ENCODE measurements at regions not wholly inside any gene's neighbourhood (a gene's known extent, or its start where the extent isn't known, plus 50 kb on each side); places are given as distances from the start of the nearest gene placed in this dataset.

DNA sequence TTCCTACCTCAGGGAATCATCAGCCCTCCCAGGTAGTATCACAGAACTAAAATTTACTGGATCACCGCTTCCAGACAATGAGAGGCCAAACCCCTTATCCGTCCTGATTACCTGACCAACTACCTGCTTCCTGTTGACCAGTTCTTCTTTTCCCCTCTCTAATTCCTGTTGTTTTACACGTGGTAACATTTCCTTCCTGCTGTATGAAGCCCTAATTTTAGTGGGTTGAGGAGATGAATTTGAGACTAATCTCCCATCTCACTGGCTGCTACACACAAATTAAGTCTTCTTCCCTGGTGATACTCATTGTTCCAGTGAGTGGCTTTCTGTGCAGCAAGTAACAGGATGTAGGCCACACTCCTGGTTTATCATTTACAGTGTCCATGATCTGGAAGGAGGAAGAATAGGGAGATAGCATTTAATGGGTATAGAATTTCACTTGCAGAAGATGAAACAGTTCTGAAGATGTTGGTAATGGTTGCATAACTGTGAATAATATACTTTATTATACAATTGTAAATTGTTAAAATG is 2112.9 kb downstream of the NCAM2 start (continued):
- no peak for TF ChIP-seq ATF7 (IDR thresholded peaks at IDR 0.05; ENCODE audit: low read depth)
- TF ChIP-seq, protein P1, sequence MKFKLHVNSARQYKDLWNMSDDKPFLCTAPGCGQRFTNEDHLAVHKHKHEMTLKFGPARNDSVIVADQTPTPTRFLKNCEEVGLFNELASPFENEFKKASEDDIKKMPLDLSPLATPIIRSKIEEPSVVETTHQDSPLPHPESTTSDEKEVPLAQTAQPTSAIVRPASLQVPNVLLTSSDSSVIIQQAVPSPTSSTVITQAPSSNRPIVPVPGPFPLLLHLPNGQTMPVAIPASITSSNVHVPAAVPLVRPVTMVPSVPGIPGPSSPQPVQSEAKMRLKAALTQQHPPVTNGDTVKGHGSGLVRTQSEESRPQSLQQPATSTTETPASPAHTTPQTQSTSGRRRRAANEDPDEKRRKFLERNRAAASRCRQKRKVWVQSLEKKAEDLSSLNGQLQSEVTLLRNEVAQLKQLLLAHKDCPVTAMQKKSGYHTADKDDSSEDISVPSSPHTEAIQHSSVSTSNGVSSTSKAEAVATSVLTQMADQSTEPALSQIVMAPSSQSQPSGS (IDR thresholded peaks at IDR 0.05; ENCODE audit: low read length): no peak
- no peak for TF ChIP-seq IKZF1 (conservative IDR thresholded peaks at IDR 0.05)
- TF ChIP-seq NR2F1 (conservative IDR thresholded peaks at IDR 0.05): no peak
- no peak for TF ChIP-seq FOS (IDR thresholded peaks at IDR 0.05; ENCODE audit: borderline replicate concordance, extremely low read depth, insufficient read length)

DNA sequence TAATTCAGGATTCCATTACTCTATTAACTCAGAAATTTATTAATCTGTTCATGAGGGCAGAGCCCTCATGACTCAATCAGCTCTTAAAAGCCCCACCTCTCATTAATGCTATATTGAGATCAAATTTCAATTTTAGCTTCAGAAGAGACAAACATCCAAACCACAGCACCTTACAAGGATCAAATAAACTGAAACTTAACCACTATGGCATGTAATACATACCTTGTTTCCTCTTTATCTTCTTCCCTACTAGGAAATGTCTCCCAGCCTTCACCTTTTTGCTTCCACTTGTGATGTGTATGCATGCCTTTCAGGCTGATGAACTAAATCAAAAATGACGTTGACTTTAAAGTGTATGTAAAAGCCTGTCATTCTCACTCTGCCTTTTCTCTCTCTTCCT is 2121.3 kb downstream of the NCAM2 start:
- H3K4me2 ChIP-seq (ENCODE audit: control insufficient read depth, insufficient read depth): no peak overlapping the region
- no peak for FAIRE-seq
- ChIA-PET CTCF (no interaction called here), SMC1A (ENCODE audit: uncharacterized antibody, unreplicated experiment) (no interaction called here), POLR2A (no interaction called here), RAD21 (ENCODE audit: unreplicated experiment) (no interaction called here)
- H3K4me1 ChIP-seq (ENCODE audit: control insufficient read depth, insufficient read depth, low read length): no peaks in the 10 kb centered on the region
- 0% methylated on average over 1 of the region's 1 CpG for whole genome bisulfite sequencing (ENCODE audit: insufficient coverage, insufficient replicate concordance, low lambda C conversion rate, missing lambda C conversion rate)
- H2AFZ ChIP-seq (ENCODE audit: control insufficient read depth, low read depth, low read length): no peak overlapping the region
- no peaks in the 10 kb centered on the region for H3K36me3 ChIP-seq (ENCODE audit: control insufficient read depth in 2 of 2, insufficient read depth in 2 of 2, low read length in 1 of 2)
- intact Hi-C loops (cut with micrococcal nuclease; ENCODE audit: unreplicated experiment) (no loop called here), in situ Hi-C loops (cut with MboI) (no loop called here)
- H3K9ac ChIP-seq (ENCODE audit: control insufficient read depth, insufficient read depth, low read length): no peak overlapping the region
- no peak overlapping the region for H3K4me3 ChIP-seq
- no peaks in the 10 kb centered on the region for H3K27me3 ChIP-seq (replicated peaks in 1 of 2; ENCODE audit: control insufficient read depth in 2 of 2, insufficient read depth in 2 of 2, low read length in 1 of 2)
- H3K9me3 ChIP-seq (replicated peaks; ENCODE audit: control insufficient read depth, insufficient read depth, low read length): no peaks in the 10 kb centered on the region
- H4K20me1 ChIP-seq (ENCODE audit: control insufficient read depth, insufficient read depth): no peaks in the 10 kb centered on the region
- no peak for ATAC-seq
- DNase-seq (ENCODE audit: low read depth, low spot score): no peak
- no TSS peak for BruUV-seq (replicated peaks)
- H3K27ac ChIP-seq (ENCODE audit: control insufficient read depth, insufficient read depth): no peak overlapping the region
- H3K79me2 ChIP-seq (ENCODE audit: control insufficient read depth, insufficient read depth, low read length): no peaks in the 10 kb centered on the region
- TF ChIP-seq BACH1 (IDR thresholded peaks at IDR 0.05; ENCODE audit: borderline replicate concordance) (no peak), MYC (IDR thresholded peaks at IDR 0.05; ENCODE audit: insufficient read depth, insufficient read length, insufficient replicate concordance, low read length, severe bottlenecking) (no peak), RUNX3 (IDR thresholded peaks at IDR 0.05; ENCODE audit: low read length) (no peak), ATF7 (IDR thresholded peaks at IDR 0.05; ENCODE audit: low read depth) (no peak), SMAD1 (IDR thresholded peaks at IDR 0.05; ENCODE audit: low read depth, partially characterized antibody) (no peak), WRNIP1 (IDR thresholded peaks at IDR 0.05; ENCODE audit: borderline replicate concordance, low read depth, low read length) (no peak), SMARCA5 (IDR thresholded peaks at IDR 0.05) (no peak), GABPA (IDR thresholded peaks at IDR 0.05; ENCODE audit: low read depth) (no peak), SREBF2 (IDR thresholded peaks at IDR 0.05; ENCODE audit: low read length) (no peak), CREM (IDR thresholded peaks at IDR 0.05; ENCODE audit: low read depth) (no peak), SP1 (IDR thresholded peaks at IDR 0.05; ENCODE audit: low read depth, low read length) (no peak), SMAD5 (IDR thresholded peaks at IDR 0.05; ENCODE audit: low read depth) (no peak), CHD1 (IDR thresholded peaks at IDR 0.05; ENCODE audit: low read depth, low read length) (no peak), NR2C1 (IDR thresholded peaks at IDR 0.05) (no peak)
- TF ChIP-seq, protein P2, sequence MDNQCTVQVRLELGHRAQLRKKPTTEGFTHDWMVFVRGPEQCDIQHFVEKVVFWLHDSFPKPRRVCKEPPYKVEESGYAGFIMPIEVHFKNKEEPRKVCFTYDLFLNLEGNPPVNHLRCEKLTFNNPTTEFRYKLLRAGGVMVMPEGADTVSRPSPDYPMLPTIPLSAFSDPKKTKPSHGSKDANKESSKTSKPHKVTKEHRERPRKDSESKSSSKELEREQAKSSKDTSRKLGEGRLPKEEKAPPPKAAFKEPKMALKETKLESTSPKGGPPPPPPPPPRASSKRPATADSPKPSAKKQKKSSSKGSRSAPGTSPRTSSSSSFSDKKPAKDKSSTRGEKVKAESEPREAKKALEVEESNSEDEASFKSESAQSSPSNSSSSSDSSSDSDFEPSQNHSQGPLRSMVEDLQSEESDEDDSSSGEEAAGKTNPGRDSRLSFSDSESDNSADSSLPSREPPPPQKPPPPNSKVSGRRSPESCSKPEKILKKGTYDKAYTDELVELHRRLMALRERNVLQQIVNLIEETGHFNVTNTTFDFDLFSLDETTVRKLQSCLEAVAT (IDR thresholded peaks at IDR 0.05): no peak
- TF ChIP-seq, protein P3, sequence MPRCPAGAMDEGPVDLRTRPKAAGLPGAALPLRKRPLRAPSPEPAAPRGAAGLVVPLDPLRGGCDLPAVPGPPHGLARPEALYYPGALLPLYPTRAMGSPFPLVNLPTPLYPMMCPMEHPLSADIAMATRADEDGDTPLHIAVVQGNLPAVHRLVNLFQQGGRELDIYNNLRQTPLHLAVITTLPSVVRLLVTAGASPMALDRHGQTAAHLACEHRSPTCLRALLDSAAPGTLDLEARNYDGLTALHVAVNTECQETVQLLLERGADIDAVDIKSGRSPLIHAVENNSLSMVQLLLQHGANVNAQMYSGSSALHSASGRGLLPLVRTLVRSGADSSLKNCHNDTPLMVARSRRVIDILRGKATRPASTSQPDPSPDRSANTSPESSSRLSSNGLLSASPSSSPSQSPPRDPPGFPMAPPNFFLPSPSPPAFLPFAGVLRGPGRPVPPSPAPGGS (IDR thresholded peaks at IDR 0.05; ENCODE audit: borderline replicate concordance, insufficient read depth, low read depth, low read length, poor library complexity, severe bottlenecking): no peak
- TF ChIP-seq, protein P4, sequence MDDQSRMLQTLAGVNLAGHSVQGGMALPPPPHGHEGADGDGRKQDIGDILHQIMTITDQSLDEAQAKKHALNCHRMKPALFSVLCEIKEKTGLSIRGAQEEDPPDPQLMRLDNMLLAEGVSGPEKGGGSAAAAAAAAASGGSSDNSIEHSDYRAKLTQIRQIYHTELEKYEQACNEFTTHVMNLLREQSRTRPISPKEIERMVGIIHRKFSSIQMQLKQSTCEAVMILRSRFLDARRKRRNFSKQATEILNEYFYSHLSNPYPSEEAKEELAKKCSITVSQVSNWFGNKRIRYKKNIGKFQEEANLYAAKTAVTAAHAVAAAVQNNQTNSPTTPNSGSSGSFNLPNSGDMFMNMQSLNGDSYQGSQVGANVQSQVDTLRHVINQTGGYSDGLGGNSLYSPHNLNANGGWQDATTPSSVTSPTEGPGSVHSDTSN (IDR thresholded peaks at IDR 0.05; ENCODE audit: insufficient replicate concordance, low read depth, low read length): no peak
